Gastrocnemius medialis (tissue), 4 donors: ENCODE measurements at regions not wholly inside any gene's neighbourhood (a gene's known extent, or its start where the extent isn't known, plus 50 kb on each side); places are given as distances from the start of the nearest gene placed in this dataset.
"Not testable (repeated sequence)": the region's sequence is repeated elsewhere in the genome, so short reads cannot be mapped to it uniquely, and the experiment has no call there.

ENCODE experiments used
- ATAC-seq, 2 donors: fragments of 150-250 bp; one replicate each; pipeline ENCODE4 v1.9.1; 2016
- DNase-seq, 2 donors: peaks; one replicate each; pipeline ENCODE4 v3.0.0-alpha.2; 2019
- H3K27ac ChIP-seq, 4 donors: fragments of 200-600 bp; sonication (generic); 1 replicate in 1 of 4; 2 replicates in 3 of 4; pipeline ENCODE4 v1.5.1; 2016 to 2018; ENCODE audit warnings: mild to moderate bottlenecking in 2 of 4, moderate library complexity in 1 of 4
- H3K27me3 ChIP-seq, 3 donors: fragments of 200-600 bp; sonication (generic) in 2 of 3; 1 replicate in 1 of 3; 2 replicates in 2 of 3; pipeline versions ENCODE4 v1.5.1 to v1.6.0; 2016 to 2019; ENCODE audit warnings: mild to moderate bottlenecking in 1 of 3, moderate library complexity in 1 of 3
- H3K36me3 ChIP-seq, 2 donors: fragments of 200-600 bp; sonication (generic) in 1 of 2; one replicate each; pipeline ENCODE4 v1.5.1; 2017 to 2018
- H3K4me1 ChIP-seq, 2 donors: fragments of 200-600 bp; sonication (generic) in 1 of 2; one replicate each; pipeline ENCODE4 v1.5.1; 2016 to 2017; ENCODE audit warnings: mild to moderate bottlenecking in 2 of 2
- H3K4me3 ChIP-seq, 4 donors: fragments of 200-600 bp; sonication (generic) in 3 of 4; 1 replicate in 1 of 4; 2 replicates in 3 of 4; pipeline ENCODE4 v1.5.1; 2016 to 2019; ENCODE audit warnings: mild to moderate bottlenecking in 2 of 4
- H3K9me3 ChIP-seq, 3 donors: fragments of 200-600 bp; sonication (generic) in 2 of 3; 1 replicate in 1 of 3; 2 replicates in 2 of 3; pipeline ENCODE4 v1.5.1; 2016 to 2019
- POLR2A ChIP-seq, 2 donors: fragments of 450-650 bp; IDR thresholded peaks; one replicate each; pipeline ENCODE4 v1.6.1; 2017; ENCODE audit warnings: antibody characterized with exemption in 2 of 2, mild to moderate bottlenecking in 2 of 2, moderate library complexity in 2 of 2
- in situ Hi-C, 4 donors: fragments of 200-750 bp; cut with MboI; loops; one replicate each; pipeline versions ENCODE4 v1.15.0 to v1.8.0; 2017; ENCODE audit warnings: low sequenced_read_pairs in 4 of 4
- intact Hi-C: fragments of 100-400 bp; cut with DNase I; formaldehyde crosslinking; loops from one replicate; pipeline ENCODE4 v1.15.1; 2023; ENCODE audit warnings: low total_unique reads
- TF ChIP-seq, protein P1 (sequence below), 5 experiments: fragments of 450-650 bp in 3 of 5; fragments of 200-600 bp in 2 of 5; sonication (generic) in 2 of 5; IDR thresholded peaks in 4 of 5; conservative IDR thresholded peaks in 1 of 5; 1 replicate in 4 of 5; 2 replicates in 1 of 5; pipeline ENCODE4 v1.5.1; 2016 to 2019; ENCODE audit warnings: antibody characterized with exemption in 5 of 5, mild to moderate bottlenecking in 3 of 5, moderate library complexity in 3 of 5

DNA sequence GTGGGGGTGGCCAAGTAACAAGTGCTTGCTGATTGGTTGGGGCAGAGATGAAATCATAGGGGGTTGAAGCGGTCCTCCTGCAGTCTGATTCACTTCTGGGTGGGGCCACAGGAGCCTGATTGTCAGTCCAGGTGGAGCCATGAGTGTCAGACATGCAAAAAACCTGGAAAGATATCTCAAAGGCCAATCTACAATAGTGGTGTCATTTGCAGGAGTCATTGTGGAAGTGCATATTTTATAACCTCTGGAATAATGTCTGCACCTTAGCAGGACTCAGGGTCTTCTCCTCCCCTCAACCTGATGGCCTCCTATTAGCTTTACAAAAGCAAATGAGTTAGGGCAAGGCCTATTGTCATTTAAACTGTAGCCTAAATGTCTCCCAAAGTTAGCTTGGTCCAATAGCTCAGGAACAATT, 241.4 kb downstream of the NUAK1 start:
- Histone ChIP-seq H3K9me3 (no peaks in the 10 kb centered on the region), H3K4me3 (no peak overlapping the region), H3K27ac (no peak overlapping the region), H3K36me3 (no peaks in the 10 kb centered on the region), H3K27me3 (no peaks in the 10 kb centered on the region), H3K4me1 (no peaks in the 10 kb centered on the region)
- in situ Hi-C loops (no loop called here), intact Hi-C loops (no loop called here)
- ATAC-seq: no peak
- no peak for DNase-seq
- no peak for TF ChIP-seq POLR2A (IDR thresholded peaks at IDR 0.05)
- TF ChIP-seq, protein P1, sequence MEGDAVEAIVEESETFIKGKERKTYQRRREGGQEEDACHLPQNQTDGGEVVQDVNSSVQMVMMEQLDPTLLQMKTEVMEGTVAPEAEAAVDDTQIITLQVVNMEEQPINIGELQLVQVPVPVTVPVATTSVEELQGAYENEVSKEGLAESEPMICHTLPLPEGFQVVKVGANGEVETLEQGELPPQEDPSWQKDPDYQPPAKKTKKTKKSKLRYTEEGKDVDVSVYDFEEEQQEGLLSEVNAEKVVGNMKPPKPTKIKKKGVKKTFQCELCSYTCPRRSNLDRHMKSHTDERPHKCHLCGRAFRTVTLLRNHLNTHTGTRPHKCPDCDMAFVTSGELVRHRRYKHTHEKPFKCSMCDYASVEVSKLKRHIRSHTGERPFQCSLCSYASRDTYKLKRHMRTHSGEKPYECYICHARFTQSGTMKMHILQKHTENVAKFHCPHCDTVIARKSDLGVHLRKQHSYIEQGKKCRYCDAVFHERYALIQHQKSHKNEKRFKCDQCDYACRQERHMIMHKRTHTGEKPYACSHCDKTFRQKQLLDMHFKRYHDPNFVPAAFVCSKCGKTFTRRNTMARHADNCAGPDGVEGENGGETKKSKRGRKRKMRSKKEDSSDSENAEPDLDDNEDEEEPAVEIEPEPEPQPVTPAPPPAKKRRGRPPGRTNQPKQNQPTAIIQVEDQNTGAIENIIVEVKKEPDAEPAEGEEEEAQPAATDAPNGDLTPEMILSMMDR (IDR thresholded peaks at IDR 0.05 in 4 of 5, conservative IDR thresholded peaks at IDR 0.05 in 1 of 5): no peak

DNA sequence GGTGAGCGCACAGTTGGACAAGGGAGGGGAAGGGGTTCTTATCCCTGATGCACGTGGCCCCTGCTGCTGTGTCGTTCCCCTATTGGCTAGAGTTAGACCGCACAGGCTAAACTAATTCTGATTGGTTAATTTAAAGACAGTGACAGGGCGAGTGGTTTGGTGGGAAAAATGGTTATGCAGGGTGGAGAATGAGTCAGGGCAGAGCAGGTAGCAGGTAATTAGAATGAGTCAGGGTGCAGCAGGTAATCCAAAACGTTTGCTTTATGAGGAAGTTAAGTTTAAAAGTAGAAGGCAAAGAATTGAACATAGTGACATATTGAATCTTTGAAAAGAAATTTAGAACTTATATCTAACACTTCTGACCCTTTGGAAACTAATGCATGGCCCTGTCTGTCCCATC, 240.5 kb downstream of the NUAK1 start:
- intact Hi-C loops, H3K27ac ChIP-seq, DNase-seq, H3K9me3 ChIP-seq, in situ Hi-C loops, H3K4me1 ChIP-seq, ATAC-seq, H3K36me3 ChIP-seq, H3K27me3 ChIP-seq, H3K4me3 ChIP-seq: not testable (repeated sequence)

DNA sequence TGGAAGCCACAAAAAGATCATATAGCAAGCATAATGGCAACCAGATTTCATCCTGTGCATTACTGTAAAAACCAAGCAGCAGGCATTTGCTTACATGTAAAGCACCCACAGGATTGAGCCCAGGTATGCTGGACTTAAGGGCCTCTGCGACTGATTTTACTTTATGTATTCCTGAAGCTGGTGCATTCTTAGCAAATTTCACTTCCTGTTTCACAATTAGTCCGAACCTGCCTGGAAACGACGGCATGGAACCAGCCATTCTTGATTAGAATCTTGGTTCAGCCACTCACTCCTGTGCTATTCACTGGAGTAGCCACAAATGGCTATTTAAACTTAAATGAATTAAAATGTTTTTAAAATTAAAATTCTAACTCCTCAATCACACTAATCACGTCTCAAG, 239.2 kb downstream of the NUAK1 start:
- H3K4me3 ChIP-seq: no peak overlapping the region
- no peaks in the 10 kb centered on the region for H3K27me3 ChIP-seq
- DNase-seq (no peak), ATAC-seq (no peak)
- TF ChIP-seq POLR2A (IDR thresholded peaks at IDR 0.05): no peak
- TF ChIP-seq, protein P1 (IDR thresholded peaks at IDR 0.05 in 4 of 5, conservative IDR thresholded peaks at IDR 0.05 in 1 of 5): no peak
- H3K36me3 ChIP-seq: no peaks in the 10 kb centered on the region
- in situ Hi-C loops (no loop called here), intact Hi-C loops (no loop called here)
- H3K4me1 ChIP-seq: no peaks in the 10 kb centered on the region
- no peaks in the 10 kb centered on the region for H3K9me3 ChIP-seq
- no peak overlapping the region for H3K27ac ChIP-seq

DNA sequence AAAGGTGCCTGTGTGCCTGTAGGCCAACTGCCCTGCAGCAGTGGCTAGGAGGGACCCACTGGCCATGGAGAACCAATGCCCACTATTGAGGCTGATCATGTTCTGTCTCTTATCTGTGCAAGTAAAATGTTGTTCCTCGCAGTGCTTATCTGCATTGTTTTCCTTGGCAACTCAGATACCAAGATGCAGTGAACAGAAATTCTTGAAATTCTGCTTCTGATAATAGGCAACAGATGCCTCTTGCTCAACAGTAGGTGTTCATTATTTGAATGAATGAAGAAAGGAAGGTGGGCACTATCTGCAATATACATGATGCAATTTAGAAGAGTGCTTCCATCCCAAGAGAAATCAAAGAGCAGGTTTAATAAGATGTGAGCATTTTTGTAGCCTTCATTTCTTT, 232.2 kb downstream of the NUAK1 start:
- ATAC-seq: no peak
- intact Hi-C loops: no loop called here

DNA sequence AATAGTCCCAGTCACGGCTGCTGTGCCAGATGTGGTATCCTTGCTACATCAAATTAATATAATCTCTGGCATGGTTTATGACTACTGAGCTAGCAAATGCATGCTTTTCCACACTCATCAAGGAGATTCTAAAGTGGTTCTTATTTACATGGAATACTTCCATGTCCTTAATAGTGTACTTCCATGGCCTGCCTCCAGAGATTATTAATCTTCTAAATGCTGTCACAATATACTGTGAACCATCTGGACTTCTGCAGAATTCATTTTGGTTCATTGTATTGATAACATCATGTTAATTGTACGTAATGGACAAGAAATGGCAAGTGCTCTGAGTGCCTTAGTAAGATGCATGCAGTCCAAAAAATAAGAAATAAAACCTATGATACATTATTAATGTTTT, 230.8 kb downstream of the NUAK1 start:
- no peaks in the 10 kb centered on the region for H3K4me1 ChIP-seq
- H3K36me3 ChIP-seq: no peaks in the 10 kb centered on the region
- no peak for DNase-seq
- intact Hi-C loops: no loop called here
- no peak overlapping the region for H3K27ac ChIP-seq
- H3K9me3 ChIP-seq: no peaks in the 10 kb centered on the region
- no peak for ATAC-seq
- no peak for TF ChIP-seq POLR2A (IDR thresholded peaks at IDR 0.05)
- TF ChIP-seq, protein P1 (IDR thresholded peaks at IDR 0.05 in 4 of 5, conservative IDR thresholded peaks at IDR 0.05 in 1 of 5): no peak
- no peak overlapping the region for H3K4me3 ChIP-seq
- in situ Hi-C loops: no loop called here
- no peaks in the 10 kb centered on the region for H3K27me3 ChIP-seq

More for the DNA sequence above, 232.2 kb downstream of the NUAK1 start:
- Histone ChIP-seq H3K4me1 (no peaks in the 10 kb centered on the region), H3K27ac (no peak overlapping the region), H3K36me3 (no peaks in the 10 kb centered on the region), H3K27me3 (no peaks in the 10 kb centered on the region), H3K4me3 (no peak overlapping the region), H3K9me3 (no peaks in the 10 kb centered on the region)
- in situ Hi-C loops: no loop called here
- TF ChIP-seq, protein P1 (IDR thresholded peaks at IDR 0.05 in 4 of 5, conservative IDR thresholded peaks at IDR 0.05 in 1 of 5): no peak
- TF ChIP-seq POLR2A (IDR thresholded peaks at IDR 0.05): no peak
- DNase-seq: no peak
